ENCODE measurements at regions not wholly inside any gene's neighbourhood (a gene's known extent, or its start where the extent isn't known, plus 50 kb on each side); places are given as distances from the start of the nearest gene placed in this dataset.

DNA sequence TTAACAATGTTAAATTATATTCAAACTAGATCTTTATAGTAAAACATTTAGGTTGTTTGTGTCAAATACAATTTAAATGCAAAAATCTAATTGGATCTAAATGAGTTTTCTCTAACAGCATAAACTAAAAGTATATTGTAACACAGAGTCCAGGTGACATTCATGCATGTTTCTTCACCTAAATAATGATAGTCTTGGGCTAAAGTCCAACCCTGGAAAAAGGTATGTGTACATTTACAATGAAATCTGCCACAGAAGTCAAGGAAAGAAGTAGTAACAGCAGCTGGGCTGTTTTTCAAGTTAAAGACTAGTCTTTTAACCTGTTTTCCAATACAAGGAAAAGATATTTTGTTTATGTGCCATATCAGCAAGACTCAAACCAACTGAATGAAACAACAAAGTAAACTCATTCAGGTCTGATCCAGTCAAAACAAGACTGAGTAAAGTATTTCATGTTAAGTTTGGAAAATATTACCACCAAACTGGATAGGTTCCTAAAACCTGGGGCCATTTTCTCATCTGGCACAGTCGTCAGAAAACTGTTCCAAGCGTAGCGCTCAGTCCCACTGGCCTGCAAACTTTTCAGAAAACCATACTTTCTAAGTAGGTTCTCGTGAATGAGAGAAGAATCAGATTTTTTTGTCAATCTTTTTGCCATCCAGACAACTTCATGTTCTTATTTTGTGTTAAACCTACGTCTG is 349.2 kb downstream of the HGF start:
- DNase-seq: no peak

DNA sequence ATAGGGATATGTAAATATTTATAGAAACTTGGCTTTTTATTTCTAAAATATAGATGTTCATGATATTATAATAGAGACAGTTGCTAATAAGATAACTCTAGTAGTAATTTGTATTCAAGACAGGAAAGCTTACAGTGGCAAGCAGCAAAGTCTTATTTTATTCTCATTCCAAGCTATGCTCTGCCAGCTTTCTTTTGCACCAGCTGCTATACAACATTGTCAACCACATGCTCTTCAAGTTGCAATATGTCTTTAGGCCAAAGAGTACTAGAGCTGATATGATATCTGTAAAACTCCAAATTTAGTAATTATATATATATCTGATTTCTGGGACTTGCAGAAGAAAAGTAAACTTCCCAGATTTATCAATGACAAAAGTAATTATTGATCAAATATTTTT is 350.1 kb downstream of the HGF start:
- DNase-seq: no peak

DNA sequence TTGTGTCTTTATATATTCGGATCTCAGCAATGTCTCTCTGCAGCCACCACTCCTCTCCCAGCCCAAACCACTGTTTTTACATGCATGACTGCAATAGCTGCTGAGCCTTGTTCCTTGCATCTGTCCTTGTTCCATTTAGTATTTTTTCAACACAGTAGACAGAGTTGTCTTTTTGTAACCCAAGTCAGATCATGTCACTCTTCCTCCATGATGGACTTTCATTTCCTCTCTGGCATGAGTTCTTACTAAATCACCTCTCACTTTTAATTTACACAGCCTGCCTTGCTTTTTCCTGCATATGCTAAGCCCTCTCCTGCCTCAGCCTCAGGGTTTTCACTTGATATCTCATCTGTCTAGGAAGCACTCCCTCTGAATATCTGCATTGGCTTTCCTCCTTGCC is 353.2 kb downstream of the HGF start:
- DNase-seq: no peak

DNA sequence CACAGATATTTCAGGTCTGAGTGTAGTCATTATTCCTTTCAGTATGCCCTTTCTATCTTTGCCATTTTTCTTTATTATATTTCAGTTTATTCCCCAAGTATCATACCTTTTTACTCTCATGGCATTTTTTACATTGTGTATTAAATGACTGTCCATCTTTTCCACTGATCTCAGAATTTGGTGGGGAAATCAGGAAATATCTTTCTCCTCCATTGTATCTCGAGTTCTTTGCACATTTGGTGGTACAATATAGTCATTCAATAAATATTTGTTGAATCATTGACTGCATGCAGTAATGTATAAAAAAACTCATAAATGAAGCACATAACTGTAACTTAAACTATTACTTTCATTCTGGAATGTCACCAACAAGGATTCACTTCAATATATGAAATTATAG is 354.7 kb downstream of the HGF start:
- no peak for DNase-seq

DNA sequence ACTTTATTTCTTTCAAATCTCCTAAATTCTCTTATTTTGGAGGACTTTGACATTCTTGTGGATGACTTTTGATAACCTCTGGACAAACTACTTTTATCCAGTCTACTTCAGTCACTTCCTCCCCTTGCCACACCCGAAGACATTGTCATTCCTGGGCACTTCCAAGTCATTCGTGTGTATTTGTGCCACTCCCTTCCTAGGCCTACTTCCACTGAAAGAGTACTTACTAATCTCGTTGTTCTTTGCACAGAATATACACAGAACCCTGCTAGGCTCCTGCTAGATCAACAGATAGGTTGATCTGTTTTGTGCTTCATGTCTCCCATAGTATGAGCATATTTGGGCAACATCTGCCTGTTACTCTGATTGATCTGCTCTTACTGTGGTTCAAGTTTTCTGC is 355.4 kb downstream of the HGF start:
- DNase-seq: no peak

DNA sequence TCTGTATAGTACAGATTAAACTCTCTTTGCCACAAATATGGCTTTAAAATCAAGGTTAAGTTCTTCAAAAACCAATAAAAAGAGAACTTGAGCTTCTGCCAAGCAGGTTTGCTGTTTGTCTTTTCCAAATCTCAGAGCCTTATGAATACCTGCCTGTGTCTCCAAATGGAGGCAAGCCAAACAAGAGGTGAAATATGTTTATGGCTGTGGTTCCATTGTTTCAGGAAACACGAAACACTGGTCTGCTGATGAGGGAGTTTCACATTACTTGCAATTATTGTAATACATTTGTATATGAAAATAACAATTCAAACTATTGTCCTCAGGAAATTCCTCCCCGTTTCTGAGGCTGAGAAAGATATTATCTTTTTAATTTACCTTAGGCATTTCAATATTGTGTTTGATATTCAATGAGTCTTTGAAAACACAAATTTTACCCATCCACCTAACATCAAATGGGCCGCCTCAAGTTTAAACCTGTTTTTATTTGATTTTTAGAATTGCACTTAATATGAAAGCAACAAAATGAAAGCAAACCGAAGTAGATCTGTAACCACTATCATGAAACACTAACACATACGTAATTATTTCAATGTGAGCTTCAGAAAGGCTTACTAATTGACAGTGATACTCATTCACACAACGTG is 359.3 kb downstream of the HGF start:
- DNase-seq: no peak

DNA sequence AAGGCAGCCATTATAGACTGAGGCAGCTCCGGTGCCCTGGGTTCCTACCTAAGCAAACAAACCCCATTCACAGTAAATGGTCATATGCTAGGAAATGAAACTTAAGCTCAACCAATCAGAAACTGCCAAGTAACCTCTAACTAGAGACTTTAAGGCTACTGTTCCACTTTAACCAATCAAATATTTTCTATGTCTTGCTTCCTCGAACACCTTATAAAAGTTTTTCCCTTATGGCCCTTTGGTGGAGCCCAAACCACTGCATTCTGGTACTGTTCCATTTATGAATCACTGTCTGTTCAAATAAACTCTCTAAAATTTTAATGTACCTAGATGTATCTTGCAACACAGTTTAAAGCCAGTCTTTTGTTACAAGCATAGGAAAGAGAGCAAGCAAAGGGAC is 361.1 kb downstream of the HGF start:
- DNase-seq: no peak

DNA sequence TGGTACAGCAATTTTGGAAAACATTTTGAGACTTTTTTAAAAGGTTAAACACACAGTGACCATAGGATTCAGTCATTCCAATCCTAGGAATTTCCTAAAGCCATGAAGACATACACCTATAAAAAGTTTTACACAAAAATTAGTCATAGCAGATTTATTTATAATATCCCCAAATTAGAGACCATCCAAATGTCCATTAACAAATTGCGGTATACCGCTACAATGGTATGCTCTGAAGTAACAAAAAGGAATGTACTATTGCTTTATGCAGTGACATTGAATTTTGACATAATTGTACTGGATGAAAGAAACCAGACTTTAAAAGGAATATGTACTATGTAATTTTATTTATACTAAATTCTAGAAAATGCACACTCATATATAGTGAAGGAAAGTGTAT is 362.8 kb downstream of the HGF start:
- no peak for DNase-seq

DNA sequence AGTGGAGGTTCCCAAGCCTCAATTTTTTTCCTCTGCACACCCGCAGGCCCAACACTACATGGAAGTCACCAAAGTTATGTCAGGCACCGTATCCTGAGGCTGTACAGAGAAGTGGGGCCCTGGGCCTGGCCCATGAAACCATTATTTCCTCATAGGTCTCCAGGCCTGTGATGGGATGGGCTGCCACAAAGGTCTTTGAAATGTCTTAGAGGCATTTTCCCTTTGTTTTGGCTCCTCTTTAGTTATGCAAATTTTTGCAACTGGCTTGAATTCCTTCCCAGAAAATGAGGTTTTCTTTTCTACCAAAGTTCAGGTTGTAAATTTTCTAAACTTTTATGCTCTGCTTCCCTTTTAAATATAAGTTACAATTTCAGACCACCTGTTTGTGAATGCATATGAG is 365.2 kb downstream of the HGF start:
- DNase-seq: no peak

DNA sequence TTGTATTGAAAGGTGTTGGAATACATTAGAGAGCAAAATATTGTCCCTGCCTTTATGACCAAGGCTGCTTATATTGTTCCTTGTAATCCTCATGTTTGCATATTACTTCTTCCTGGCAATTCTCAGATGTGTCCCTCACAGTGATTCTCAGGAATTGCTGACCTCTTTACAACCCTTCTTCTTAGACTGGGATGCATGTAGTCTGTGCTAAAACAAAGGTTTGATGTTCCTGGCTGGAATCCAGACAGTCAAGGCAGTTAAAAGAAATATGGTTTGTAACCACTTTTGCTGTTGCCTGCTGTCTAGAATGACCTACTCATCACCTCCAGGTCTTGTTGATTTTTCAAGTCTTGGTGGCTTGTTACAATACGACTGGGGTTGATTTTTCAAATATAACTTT is 367.6 kb downstream of the HGF start:
- DNase-seq: no peak

DNA sequence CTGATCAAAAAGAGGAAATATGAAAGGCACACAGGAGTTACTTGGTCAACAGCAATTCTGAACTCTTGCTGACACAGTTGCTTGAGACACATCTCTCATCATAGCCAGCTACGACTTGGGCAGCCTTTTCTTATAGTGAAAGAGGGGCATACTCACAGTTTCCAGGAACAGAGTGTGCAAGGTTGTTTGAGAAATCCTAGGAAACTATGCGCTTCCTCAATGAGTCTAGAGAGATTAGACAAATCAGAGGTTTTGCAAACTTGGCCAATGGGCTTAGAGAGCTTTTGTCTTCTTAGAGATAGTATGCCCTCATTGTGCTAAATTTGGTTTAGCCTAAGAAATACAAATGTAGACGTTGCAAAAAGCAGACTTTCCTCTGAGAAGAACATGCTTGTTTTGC is 370.4 kb downstream of the HGF start:
- no peak for DNase-seq

DNA sequence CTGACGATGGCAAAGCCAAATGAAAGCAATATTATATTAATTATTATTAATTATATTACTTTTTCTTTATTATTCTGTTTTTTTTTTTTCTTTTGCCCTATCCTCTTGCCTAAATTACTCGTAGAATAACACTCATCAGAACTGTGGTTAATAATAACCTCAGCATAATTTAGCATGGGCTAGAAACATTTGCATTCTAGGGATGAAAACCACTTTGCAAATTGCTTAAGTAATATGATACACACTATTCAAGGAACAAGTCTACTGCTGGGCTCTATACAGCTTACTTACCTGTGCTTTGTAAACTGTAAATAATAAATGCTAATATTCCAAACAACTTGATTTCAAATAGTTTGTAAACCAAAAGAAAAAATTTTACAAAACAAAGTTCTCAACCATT is 375.8 kb downstream of the HGF start:
- no peak for DNase-seq

DNA sequence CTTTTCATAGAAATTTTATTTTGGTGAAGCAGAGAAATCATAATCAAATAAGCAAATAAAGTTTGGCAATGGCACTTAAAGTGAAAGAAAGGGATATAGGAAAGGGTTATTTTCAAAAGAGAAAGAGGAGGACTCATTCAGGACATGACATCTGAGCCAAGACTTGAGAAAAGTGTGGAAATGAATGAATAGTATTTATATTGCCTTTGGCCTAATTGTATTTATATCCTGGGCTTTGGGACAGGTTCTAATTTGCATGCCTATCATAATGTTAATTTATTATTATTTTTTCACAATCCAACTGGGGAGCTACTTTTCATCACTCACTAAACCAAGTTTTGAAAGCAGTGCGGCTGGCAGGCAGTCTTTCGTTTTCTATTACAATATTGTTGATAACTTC is 376.8 kb downstream of the HGF start:
- no peak for DNase-seq

DNA sequence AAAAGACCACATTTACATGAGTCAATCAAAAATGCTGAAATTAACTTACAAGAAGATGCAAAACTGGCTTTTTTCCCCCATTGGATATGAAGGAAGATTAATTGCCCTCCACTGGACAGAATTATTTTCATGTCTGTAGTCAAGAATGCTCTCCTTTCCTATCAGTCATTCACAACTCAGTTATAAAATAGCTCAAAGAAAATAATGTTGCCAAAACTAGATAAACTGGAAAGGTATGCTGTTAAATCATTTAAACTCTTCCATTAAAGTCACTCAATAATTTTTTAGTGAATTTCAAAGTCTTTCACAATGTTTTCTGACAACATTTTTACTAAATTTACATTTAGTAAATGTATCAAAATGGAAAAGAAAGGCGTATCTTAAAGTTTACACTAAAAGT is 384.5 kb downstream of the HGF start:
- no peak for DNase-seq

DNA sequence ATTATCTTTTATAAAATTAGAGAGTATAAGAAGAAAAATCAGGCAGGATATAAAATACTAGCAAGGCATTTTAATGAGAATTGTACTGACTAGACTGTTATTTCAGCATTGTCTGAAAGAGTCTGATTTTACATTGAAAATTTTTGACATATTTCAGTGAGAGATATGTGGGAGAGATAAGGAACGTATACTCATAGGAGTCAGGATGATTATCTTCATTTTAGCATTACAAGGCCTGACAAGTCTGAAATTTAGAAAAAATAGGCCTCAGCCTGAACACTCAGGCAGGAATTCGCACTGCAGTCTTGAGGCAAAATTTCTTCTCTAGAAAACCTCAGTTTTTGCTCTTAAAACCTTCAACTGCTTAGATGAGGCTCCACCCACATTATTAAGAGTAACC is 386.0 kb downstream of the HGF start:
- no peak for DNase-seq

DNA sequence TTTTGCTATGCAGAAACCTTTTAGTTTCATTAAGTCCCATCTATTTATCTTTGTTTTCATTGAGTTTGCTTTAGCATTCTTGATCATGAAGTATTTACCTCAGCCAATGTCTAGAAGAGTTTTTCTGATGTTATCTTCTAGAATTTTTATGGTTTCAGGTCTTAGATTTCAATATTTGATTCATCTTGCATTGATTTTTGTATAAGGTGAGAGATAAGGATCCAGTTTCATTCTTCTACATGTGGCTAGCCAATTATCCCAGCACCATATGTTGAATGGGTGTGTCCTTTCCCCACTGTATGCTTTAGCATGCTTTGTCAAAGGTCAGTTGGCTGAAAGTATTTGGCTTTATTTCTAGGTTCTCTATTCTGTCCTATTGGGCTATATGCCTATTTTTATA is 395.2 kb downstream of the HGF start:
- DNase-seq: peak; percentile 43

DNA sequence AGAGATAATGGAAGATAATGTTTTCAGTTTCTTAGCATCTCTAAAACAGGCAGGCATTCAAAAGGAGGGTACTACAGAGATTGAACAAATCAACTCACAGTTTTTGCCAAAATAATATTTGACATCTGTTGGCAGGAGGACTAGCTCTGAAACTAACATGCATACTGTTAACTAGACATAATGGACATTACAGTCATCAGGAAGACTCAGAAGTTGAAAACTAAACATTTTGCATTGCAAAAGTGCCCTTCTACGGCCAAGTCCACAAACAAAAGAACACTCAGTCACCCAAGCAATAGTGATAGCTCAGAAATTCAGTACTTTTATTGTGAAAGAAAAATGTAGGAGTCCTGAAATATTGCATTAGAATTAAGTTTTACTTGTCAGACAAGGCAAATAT is 399.0 kb downstream of the HGF start:
- DNase-seq: no peak

DNA sequence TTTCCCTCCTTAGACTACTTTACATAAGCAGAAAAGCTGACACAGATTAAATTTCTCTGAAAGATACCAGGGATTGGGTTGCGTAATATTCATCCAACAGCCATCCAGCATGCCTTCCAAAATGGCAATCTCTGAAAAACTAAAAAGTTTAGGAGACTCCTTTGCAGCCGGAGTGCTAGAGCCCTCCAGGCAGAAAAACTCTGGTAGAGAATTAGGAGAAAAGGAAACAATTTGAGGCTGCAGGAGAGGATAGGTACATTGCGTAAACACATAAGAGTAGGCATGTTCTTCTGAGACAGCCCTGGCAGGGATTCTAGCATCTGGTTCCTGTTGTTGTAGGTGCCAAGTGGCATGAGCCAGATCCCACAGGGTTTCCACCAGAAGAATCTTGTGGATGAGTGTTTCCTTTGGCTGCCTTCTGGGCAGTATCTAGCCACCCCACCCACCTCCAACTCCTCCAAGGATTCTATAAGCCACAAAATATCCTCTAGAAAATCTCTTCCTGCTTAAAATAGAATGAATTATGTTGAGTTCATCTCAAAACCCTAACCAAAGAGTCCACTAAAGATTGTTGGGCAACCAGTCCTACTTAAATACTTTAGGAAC is 402.4 kb downstream of the HGF start:
- DNase-seq: no peak

DNA sequence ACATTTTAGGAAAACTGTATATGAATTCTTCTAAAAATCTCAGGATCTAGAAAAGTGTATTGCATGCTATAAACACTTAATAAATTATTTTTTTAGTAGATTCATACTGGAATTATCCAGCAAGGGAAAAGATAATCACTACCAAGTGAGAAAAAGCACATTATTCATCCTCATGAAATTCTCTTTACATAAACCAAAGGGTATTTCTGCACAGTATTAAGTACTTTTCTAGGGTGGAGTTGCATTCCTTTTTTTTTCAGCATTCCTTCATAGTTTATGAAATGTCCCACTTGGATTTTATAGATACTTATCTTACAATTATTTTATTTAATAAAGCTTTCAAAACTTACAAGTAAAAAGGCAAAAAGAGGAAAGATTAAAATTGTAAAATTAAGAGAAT is 403.3 kb downstream of the HGF start:
- DNase-seq: no peak

DNA sequence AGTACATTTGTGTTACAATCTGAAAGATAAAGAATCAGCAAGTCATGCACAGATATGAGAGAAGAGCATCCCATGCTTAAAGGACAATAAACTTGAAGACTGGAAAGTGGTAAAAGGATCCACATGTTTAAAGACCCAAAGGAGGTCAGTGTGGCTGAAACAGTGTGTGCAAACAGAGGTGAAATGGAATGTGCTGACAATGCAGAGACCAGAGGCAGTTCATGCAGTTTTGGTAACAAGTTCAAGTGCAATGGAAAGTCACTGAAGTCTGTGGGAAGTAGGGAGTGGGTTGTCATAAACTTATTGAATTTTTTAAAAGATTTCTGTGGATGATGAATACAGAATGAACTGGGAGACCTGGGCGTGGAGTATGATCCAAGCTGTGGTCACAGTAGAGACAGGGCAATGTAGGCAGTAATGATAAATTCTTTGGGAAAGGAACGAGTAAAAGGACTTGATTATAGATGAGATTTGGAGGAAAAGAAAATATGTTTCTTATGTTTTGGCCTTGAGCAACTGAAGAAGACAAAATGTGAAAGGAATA is 408.0 kb downstream of the HGF start:
- no peak for DNase-seq

DNA sequence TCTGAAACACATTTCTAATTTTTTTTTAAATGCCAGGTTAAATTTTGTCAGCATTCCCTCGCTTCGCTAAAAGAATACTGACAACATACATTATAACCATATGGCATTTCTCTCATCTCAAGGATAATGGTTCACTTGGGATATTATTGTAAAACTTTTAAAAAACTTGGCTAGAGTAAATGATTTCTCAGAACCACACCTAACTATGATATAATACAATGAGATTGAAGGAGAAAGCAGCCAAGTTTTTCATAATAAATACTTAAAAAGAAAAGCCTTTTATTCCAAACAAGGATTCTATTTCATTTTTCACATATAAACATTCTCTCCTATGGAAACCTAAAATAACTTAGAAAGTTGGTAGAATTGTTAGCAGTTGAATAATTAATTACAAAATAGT is 413.9 kb downstream of the HGF start:
- DNase-seq: no peak

DNA sequence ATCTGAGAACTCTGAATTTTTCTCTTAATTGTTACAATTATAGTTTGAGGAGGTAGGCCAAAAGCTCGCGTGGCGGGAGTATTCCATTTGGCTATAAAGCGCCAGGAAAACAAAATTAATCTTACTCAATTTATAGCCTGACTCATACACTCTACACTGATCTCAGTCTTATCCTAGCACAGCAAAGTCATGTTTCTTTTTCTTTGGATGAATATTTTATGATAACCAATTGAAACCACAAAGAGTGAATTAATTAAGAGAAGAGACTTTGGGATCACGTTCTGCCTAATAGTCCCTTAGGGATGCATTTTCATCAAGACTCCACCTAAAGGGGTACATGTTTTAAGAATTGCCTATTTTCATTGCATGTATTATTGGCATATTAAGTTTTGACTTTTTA is 420.8 kb downstream of the HGF start:
- DNase-seq: no peak

DNA sequence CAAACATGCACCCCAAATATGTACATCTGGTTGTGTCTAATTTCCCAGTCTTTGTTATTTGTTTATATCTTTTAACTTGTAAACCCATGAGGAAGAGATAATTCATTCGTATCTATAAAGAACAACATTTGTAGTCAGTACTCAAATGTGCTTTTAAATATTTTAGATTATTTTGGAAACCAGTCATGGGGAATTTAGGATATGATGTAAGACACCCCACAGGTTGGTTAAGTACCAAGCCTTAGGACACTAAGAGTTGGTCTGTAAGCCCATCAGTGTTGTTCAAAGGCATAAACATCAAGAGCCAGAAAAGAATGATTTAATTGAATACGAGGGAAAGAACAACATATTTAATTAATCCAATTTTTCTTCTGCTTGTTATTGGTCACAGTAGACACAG is 421.1 kb upstream of the SEMA3C start:
- no peak for DNase-seq

DNA sequence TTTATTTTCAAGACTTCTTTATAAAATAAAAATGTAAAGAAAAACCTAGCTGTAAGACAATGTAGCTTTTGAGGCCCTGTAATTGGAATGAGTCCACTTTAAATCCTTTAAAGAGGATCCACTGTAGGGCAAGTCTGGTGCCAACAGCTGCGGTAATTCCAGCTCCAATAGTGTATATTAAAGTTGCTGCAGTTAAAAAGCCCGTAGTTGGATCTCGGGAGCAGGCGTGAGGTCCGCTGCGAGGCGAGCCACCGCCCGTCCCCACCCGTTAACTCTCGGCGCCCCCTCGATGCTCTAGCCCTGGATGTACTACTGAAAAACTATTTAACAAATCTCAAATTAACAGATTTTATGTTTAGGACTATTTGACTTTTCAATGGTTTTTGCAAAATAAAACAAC is 414.7 kb upstream of the SEMA3C start:
- no peak for DNase-seq

DNA sequence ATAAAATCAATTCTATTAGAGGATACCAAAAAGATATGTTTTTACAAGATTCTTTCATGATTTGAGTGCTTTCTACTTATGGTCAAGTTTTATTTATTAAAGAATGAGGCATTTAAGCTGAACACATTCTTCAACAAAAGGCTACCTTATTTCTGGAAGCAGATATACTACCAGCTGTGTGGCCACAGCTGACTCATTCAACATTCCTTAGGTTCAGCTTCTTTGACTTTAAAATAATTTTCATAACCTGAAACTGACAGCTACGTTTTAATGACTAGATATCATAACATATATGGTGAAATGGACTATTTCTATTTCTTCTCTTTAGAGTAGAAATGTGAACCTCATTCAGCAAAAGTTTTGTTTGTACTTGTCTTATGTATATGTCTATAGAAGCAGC is 414.2 kb upstream of the SEMA3C start:
- DNase-seq: no peak

Data from NCI-H524 treated with DMSO at 0.1 percent for 48 hours (cell line).